GM13977 (cell line): ENCODE measurements at regions not wholly inside any gene's neighbourhood (a gene's known extent, or its start where the extent isn't known, plus 50 kb on each side); places are given as distances from the start of the nearest gene placed in this dataset.

Experiments used
- DNase-seq: peaks from one replicate; pipeline ENCODE4 v3.0.0; 2012; ENCODE audit warnings: low spot score
- CTCF ChIP-seq: IDR thresholded peaks from 2 replicates; pipeline ENCODE4 v1.5.1; 2012; ENCODE audit warnings: mild to moderate bottlenecking, control low read depth; ENCODE audit not compliant: insufficient read depth; ENCODE audit errors: extremely low read depth, missing control alignments
- in situ Hi-C: fragments of 300-500 bp; cut with MboI; formaldehyde crosslinking; loops from one replicate; pipeline ENCODE4 v1.12.0; 2022; ENCODE audit warnings: low sequenced_read_pairs, low pct_unique_long_range_greater_than_20kb, mixed read lengths, inconsistent platforms; ENCODE audit not compliant: unreplicated experiment

- DNase-seq = no peak
- TF ChIP-seq CTCF = no peak
- in situ Hi-C loops = no loop called here
Measured at GRCh38 chr5:130714200-130714599, 450.9 kb downstream of the HINT1 start.

GRCh38 chr5:130712324-130712723, 452.7 kb downstream of the HINT1 start:
- no peak for TF ChIP-seq CTCF
- DNase-seq = no peak
- in situ Hi-C loops = no loop called here

GRCh38 chr5:130710596-130710995, 454.5 kb downstream of the HINT1 start:
- in situ Hi-C loops = no loop called here
- no peak for DNase-seq

GRCh38 chr5:130708754-130709153, 456.3 kb downstream of the HINT1 start:
- in situ Hi-C loops = no loop called here
- no peak for DNase-seq
- TF ChIP-seq CTCF = no peak

More at GRCh38 chr5:130710596-130710995, 454.5 kb downstream of the HINT1 start:
- no peak for TF ChIP-seq CTCF

GRCh38 chr5:130706696-130707095, 458.4 kb downstream of the HINT1 start:
- DNase-seq = no peak
- in situ Hi-C loops = no loop called here
- TF ChIP-seq CTCF = no peak

GRCh38 chr5:130705368-130705767, 459.7 kb downstream of the HINT1 start:
- in situ Hi-C loops = no loop called here
- DNase-seq = no peak
- TF ChIP-seq CTCF = no peak

GRCh38 chr5:130693509-130693908, 471.5 kb downstream of the HINT1 start:
- in situ Hi-C loops = no loop called here
- no peak for TF ChIP-seq CTCF
- DNase-seq = no peak
